Renal cortex interstitium (tissue), 11 donors: ENCODE measurements at regions not wholly inside any gene's neighbourhood (a gene's known extent, or its start where the extent isn't known, plus 50 kb on each side); places are given as distances from the start of the nearest gene placed in this dataset.
"Not testable (repeated sequence)": the region's sequence is repeated elsewhere in the genome, so short reads cannot be mapped to it uniquely, and the experiment has no call there.

Source experiments
- DNase-seq, 11 donors: peaks; one replicate each; pipeline ENCODE4 v3.0.0-alpha.2; 2013; ENCODE audit warnings: low read depth in 9 of 11, low spot score in 4 of 11; ENCODE audit errors: extremely low read depth in 1 of 11

GRCh38 chr5:17928581-17928981, 294.3 kb downstream of the TAF11L14 start:
- DNase-seq: no peak

GRCh38 chr5:17929171-17929570, 294.9 kb downstream of the TAF11L14 start:
- DNase-seq: no peak

GRCh38 chr5:17930346-17930745, 296.1 kb downstream of the TAF11L14 start:
- DNase-seq: no peak

- no peak for DNase-seq
Measured at GRCh38 chr5:17944046-17944445, 309.8 kb downstream of the TAF11L14 start.

GRCh38 chr5:17947029-17947428, 312.8 kb downstream of the TAF11L14 start:
- no peak for DNase-seq

GRCh38 chr5:17951392-17952169, 317.3 kb downstream of the TAF11L14 start:
- DNase-seq: no peak

- no peak for DNase-seq
Measured at GRCh38 chr5:17952231-17952630, 318.0 kb downstream of the TAF11L14 start.

- no peak for DNase-seq
Measured at GRCh38 chr5:17964067-17964466, 329.8 kb downstream of the TAF11L14 start.

- no peak for DNase-seq
Measured at GRCh38 chr5:17966640-17967402, 332.6 kb downstream of the TAF11L14 start.

- no peak for DNase-seq
Measured at GRCh38 chr5:17976404-17976803, 342.1 kb downstream of the TAF11L14 start.

- DNase-seq: no peak
Measured at GRCh38 chr5:17978954-17979353, 344.7 kb downstream of the TAF11L14 start.

- DNase-seq: not testable (repeated sequence)
Measured at GRCh38 chr5:17982626-17983025, 348.4 kb downstream of the TAF11L14 start.

- DNase-seq: no peak
Measured at GRCh38 chr5:17989036-17989435, 354.8 kb downstream of the TAF11L14 start.

GRCh38 chr5:17989567-17990563, 355.6 kb downstream of the TAF11L14 start:
- DNase-seq: no peak

- DNase-seq: no peak
Measured at GRCh38 chr5:17991775-17992174, 357.5 kb downstream of the TAF11L14 start.

- no peak for DNase-seq
Measured at GRCh38 chr5:17992291-17992690, 358.0 kb downstream of the TAF11L14 start.

- no peak for DNase-seq
Measured at GRCh38 chr5:17995997-17996396, 361.7 kb downstream of the TAF11L14 start.

GRCh38 chr5:17999858-18000257, 365.6 kb downstream of the TAF11L14 start:
- DNase-seq: no peak

GRCh38 chr5:18000744-18001143, 366.5 kb downstream of the TAF11L14 start:
- no peak for DNase-seq
